ENCODE measurements at regions not wholly inside any gene's neighbourhood (a gene's known extent, or its start where the extent isn't known, plus 50 kb on each side); places are given as distances from the start of the nearest gene placed in this dataset.
A peak's percentile ranks its signal among the peaks of the same experiment; 100 is the strongest.

- Histone ChIP-seq H3K36me3 (ENCODE audit: insufficient read depth, low read length) (no peaks in the 10 kb centered on the region), H2AFZ (ENCODE audit: low read length) (no peak overlapping the region), H3K27me3 (ENCODE audit: insufficient read depth, low read length) (no peaks in the 10 kb centered on the region), H3K4me3 (ENCODE audit: insufficient read depth, low read length) (no peak overlapping the region), H3K9me3 (ENCODE audit: low read depth, low read length) (no peaks in the 10 kb centered on the region), H3K4me1 (ENCODE audit: insufficient read depth, low read length) (no peaks in the 10 kb centered on the region), H3K79me2 (ENCODE audit: insufficient read depth, low read length) (no peaks in the 10 kb centered on the region), H3K4me2 (ENCODE audit: insufficient read depth, low read length) (no peak overlapping the region), H3K27ac (ENCODE audit: low read depth, low read length) (no peak overlapping the region), H4K20me1 (ENCODE audit: insufficient read depth, low read length) (no peaks in the 10 kb centered on the region)
- no peak for DNase-seq (ENCODE audit: insufficient read length, low spot score, missing footprints)
- TF ChIP-seq CTCF (IDR thresholded peaks at IDR 0.05; ENCODE audit: extremely low read depth, low read depth, low read length) = no peak
Measured at GRCh38 chr2:59032499-59032898, 791.4 kb upstream of the FANCL start.

- no peak for DNase-seq (ENCODE audit: insufficient read length, low spot score, missing footprints)
- Histone ChIP-seq H3K4me2 (ENCODE audit: insufficient read depth, low read length) (no peak overlapping the region), H3K27me3 (ENCODE audit: insufficient read depth, low read length) (no peaks in the 10 kb centered on the region), H4K20me1 (ENCODE audit: insufficient read depth, low read length) (no peaks in the 10 kb centered on the region), H2AFZ (ENCODE audit: low read length) (no peak overlapping the region), H3K9me3 (ENCODE audit: low read depth, low read length) (no peaks in the 10 kb centered on the region), H3K4me3 (ENCODE audit: insufficient read depth, low read length) (no peak overlapping the region), H3K27ac (ENCODE audit: low read depth, low read length) (no peak overlapping the region), H3K79me2 (ENCODE audit: insufficient read depth, low read length) (no peaks in the 10 kb centered on the region), H3K4me1 (ENCODE audit: insufficient read depth, low read length) (no peaks in the 10 kb centered on the region), H3K36me3 (ENCODE audit: insufficient read depth, low read length) (no peaks in the 10 kb centered on the region)
- TF ChIP-seq CTCF (IDR thresholded peaks at IDR 0.05; ENCODE audit: extremely low read depth, low read depth, low read length) = no peak
Measured at GRCh38 chr2:59029058-59029457, 787.9 kb upstream of the FANCL start.

- DNase-seq (ENCODE audit: insufficient read length, low spot score, missing footprints) = no peak
- no peaks in the 10 kb centered on the region for H4K20me1 ChIP-seq (ENCODE audit: insufficient read depth, low read length)
Measured at GRCh38 chr2:59027320-59027719, 786.2 kb upstream of the FANCL start.

DNA sequence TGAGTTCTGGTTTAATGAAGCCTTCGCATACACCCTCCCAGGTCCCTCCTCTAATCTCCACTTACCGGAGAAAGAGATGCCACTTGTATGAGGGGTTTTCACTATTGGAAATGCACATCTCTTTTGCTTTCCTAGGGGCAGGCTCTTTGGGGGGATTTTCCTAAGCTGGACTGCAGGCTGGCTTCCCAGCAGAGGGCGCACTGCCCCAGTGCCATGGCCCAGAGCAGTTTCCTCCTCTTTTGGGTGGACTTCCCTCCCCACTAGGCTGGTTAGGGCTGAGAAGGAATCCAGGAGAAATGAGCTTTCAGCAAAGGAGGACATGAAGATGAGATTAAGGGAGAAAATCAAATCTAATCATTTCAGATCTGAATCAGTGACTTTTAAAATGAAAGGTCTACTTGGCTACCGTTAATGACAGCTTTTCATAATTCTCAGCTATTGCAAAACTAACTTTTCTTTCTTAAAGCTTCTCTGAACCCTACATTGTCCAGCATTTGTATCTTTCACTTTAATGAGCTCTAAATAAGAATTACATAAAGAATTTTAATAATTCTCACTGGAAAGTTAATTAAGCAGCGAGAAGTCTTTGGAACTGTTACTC, 784.1 kb upstream of the FANCL start:
- no peak overlapping the region for H3K27ac ChIP-seq (ENCODE audit: low read depth, low read length)
- no peak overlapping the region for H3K4me3 ChIP-seq (ENCODE audit: insufficient read depth, low read length)
- no peak for DNase-seq (ENCODE audit: insufficient read length, low spot score, missing footprints)
- H3K79me2 ChIP-seq (ENCODE audit: insufficient read depth, low read length) = no peaks in the 10 kb centered on the region
- H4K20me1 ChIP-seq (ENCODE audit: insufficient read depth, low read length) = no peaks in the 10 kb centered on the region
- H3K4me2 ChIP-seq (ENCODE audit: insufficient read depth, low read length) = no peak overlapping the region
- H3K36me3 ChIP-seq (ENCODE audit: insufficient read depth, low read length) = no peaks in the 10 kb centered on the region
- H3K4me1 ChIP-seq (ENCODE audit: insufficient read depth, low read length) = no peaks in the 10 kb centered on the region
- H3K27me3 ChIP-seq (ENCODE audit: insufficient read depth, low read length) = no peaks in the 10 kb centered on the region
- TF ChIP-seq CTCF (IDR thresholded peaks at IDR 0.05; ENCODE audit: extremely low read depth, low read depth, low read length) = peak; percentile 49
- no peak overlapping the region for H2AFZ ChIP-seq (ENCODE audit: low read length)
- no peaks in the 10 kb centered on the region for H3K9me3 ChIP-seq (ENCODE audit: low read depth, low read length)

More at GRCh38 chr2:59027320-59027719, 786.2 kb upstream of the FANCL start:
- TF ChIP-seq CTCF (IDR thresholded peaks at IDR 0.05; ENCODE audit: extremely low read depth, low read depth, low read length) = no peak
- Histone ChIP-seq H3K4me1 (ENCODE audit: insufficient read depth, low read length) (no peaks in the 10 kb centered on the region), H3K36me3 (ENCODE audit: insufficient read depth, low read length) (no peaks in the 10 kb centered on the region), H3K27me3 (ENCODE audit: insufficient read depth, low read length) (no peaks in the 10 kb centered on the region), H3K4me2 (ENCODE audit: insufficient read depth, low read length) (no peak overlapping the region), H3K9me3 (ENCODE audit: low read depth, low read length) (no peaks in the 10 kb centered on the region), H2AFZ (ENCODE audit: low read length) (no peak overlapping the region), H3K27ac (ENCODE audit: low read depth, low read length) (no peak overlapping the region), H3K4me3 (ENCODE audit: insufficient read depth, low read length) (no peak overlapping the region), H3K79me2 (ENCODE audit: insufficient read depth, low read length) (no peaks in the 10 kb centered on the region)

All from osteoblast (primary cell).